ENCODE measurements at regions not wholly inside any gene's neighbourhood (a gene's known extent, or its start where the extent isn't known, plus 50 kb on each side); places are given as distances from the start of the nearest gene placed in this dataset.
"Not testable (repeated sequence)": the region's sequence is repeated elsewhere in the genome, so short reads cannot be mapped to it uniquely, and the experiment has no call there.

DNA sequence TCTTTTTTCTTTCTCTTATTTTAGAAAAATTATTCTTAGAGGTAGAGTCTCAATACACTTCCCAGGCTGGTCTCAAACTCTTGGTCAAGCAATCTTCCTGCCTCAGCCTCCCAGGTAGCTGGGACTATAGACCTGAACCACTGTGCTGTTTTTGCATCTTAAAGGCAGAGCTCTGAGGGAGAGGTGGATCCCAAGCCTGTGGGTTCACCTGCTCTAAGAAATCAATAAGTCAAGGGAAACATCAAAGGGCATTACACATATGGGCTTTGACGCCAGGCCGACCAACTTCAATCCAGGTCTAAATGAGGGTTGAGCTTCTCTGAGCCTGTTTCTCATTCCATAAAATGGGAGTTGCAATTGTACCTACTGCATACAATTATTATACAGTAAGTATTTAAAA lies 223.9 kb downstream of the LY86 start:
- DNase-seq (ENCODE audit: low spot score) = no peak

DNA sequence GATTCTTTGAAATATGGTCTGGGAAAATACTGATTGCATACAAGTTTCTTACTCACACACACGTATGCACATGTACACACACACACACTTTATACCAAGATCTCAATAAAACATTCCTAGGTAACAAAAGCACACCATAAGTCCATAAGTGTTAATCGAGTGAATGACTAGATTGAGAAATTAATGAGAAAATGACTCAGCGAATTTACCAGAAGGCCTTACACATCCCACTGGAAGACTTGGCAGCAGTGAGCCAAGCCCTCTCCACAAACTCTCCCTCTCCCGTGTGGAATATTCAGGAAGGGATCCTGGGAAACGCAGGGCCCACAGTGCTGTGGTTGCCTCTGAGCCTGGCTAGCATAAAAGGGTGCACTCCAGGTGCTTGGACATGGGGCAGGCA lies 227.2 kb downstream of the LY86 start:
- DNase-seq (ENCODE audit: low spot score) = no peak

DNA sequence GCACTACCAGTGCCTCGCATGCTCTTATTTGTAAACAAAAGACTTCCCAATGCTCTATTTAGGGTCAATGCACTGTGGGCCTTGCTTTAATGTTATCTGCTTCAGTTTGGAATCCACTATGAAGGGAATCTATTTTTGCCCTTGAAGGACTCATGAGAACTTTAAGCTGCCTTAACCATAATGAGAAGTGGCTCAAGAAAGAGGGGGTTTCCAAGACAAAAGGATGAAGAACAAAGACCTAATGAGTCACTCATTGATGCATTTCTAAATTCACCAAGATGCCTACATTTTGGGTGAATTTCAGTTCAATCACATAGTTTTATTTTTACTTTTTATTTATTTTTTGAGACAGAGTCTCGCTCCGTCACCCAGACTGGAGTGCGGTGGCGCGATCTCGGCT lies 228.2 kb downstream of the LY86 start:
- DNase-seq (ENCODE audit: low spot score) = no peak

DNA sequence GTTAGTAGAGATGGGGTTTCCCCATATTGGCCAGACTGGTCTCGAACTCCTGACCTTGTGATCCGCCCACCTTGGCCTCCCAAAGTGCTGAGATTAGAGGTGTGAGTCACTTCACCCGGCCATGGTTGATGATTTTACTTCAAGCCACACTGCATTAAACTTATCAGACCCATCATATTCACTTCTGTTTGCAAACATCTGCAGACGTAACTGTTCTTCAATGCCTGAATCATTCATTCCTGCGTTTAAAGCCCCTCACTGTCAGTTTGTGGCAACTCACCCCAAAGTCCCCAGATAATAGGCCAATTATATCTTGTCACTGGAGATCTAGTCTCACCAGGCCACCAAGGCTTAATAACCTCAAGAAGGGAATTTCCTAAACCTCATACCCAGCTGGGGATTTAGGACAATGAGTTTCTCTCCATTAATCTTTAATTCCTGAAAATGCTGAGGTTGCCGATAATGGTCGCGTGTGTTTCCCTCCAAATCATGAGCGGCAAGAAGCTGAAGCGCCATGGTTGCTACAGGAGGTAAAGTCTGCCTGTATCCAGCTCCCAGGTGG lies 229.6 kb downstream of the LY86 start:
- DNase-seq (ENCODE audit: low spot score) = no peak

DNA sequence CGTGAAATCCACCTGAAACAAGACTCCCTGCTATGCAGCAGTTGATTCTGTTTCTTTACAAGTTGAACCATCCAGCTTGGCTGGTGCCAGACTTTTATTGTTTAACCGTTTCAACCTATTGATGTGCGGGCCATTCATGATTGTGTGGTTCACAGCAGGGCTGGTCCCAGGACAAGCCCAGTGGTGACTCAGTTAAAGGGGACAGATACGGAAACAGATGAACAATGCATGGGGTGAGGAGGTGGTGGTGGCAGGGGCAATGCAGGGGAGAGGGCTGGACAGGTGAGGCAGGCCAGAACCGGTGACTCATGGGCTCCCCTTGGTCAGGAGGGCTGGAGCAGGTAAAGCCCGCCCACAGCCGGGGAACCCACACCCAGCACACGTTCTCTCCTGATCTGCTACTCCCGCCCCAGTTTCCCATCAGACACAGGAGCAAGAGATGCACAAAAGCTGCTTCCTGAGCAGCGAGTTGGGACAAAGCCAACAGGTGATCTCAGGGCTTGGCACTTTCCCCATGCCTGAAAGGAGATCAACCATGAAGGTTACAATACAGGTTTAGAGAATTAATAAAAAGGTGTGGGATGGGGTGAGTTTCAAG lies 232.2 kb downstream of the LY86 start:
- no peak for DNase-seq (ENCODE audit: low spot score)

DNA sequence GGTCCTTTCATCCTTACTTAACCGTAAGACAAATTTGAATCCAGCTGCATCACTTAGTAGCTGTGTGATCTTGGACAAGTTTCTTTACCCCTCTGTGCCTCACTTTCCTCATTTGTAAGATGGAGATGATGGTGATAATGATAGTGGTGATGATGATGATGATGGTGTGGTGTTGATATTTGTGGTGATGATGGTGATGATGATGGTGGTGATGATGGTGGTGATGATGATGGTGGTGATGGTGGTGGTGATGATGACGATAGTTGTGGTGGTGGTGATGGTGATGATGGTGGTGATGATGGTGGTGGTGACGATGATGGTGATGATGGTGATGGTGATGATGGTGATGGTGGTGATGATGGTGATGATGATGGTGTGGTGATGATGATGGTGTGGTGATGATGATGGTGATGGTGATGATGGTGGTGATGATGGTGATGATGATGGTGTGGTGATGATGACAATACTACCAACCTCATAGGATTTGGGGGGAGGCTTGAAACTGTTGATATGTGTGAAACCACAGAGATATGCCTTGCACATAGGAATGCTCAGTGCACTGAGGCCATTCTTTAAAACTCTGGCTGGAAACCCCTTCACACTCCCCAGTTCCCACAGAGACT lies 233.2 kb downstream of the LY86 start:
- no peak for DNase-seq (ENCODE audit: low spot score)

DNA sequence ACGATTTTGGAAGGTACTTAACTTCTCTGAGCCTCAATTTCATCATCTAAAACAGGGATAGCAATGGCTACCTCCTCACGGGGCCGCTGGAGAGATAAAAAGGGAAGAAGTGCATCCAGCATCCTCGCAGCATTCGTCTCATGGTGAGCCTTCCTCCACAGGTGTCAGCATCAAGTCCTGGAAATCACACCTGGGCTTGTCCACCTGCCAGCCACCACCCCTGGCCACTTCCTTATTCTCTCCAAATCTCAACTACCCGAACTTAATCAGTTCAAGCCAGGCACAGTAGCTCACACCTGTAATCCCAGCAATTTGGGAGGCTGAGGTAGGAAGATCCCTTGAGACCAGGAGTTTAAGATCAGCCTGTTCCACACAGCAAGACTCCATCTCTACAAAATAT lies 234.5 kb downstream of the LY86 start:
- no peak for DNase-seq (ENCODE audit: low spot score)

DNA sequence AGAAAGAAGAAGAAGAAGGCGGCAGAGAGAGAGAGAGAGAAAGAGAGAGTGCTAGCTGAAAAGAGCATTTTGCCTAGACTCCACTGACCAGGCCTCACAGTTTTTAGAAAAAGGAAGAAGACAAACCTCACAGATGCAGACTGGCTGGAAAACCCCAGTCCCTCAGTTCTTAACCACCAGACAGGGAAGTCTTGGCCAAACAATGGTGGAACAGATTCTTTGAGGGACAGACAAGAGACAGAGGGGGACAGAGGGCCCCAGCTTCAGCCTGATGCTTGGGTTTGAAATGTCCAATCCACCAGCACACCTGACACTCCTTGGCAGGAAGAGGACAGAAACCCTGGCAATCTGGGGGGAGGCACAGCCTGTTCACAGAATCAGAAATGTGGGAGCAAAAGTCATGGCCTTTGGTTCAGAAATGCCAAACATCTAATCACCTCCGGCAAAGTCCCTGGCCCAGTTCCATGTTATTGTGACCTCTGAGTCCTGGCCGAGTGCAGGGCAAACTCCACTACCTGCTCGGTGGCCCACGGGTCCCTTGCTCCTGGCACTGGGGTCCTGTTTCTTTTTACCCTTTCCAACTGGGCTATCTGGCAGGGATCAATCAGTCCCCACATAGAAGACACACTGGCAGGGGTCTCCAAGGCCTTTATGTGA lies 235.2 kb downstream of the LY86 start:
- no peak for DNase-seq (ENCODE audit: low spot score)

DNA sequence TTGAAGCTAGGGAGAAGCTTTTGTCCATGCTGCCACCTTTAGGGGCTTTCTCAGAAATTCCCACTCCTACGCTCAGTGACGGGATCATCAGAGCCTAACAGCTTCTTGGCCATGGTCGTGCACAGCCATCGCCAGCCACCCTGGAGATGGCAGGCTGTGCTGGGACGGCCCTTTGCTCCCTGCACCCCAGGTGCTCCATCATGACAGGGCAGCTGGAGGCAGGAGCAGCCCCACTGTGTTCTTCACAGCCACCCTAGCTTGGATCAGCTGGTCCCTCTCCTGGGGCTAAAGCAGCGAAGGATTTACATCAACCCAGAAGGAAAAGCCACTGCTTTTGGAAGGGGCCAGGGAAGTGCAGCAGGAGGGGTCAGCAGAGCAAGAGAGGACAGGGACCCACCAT lies 235.9 kb downstream of the LY86 start:
- no peak for DNase-seq (ENCODE audit: low spot score)

DNA sequence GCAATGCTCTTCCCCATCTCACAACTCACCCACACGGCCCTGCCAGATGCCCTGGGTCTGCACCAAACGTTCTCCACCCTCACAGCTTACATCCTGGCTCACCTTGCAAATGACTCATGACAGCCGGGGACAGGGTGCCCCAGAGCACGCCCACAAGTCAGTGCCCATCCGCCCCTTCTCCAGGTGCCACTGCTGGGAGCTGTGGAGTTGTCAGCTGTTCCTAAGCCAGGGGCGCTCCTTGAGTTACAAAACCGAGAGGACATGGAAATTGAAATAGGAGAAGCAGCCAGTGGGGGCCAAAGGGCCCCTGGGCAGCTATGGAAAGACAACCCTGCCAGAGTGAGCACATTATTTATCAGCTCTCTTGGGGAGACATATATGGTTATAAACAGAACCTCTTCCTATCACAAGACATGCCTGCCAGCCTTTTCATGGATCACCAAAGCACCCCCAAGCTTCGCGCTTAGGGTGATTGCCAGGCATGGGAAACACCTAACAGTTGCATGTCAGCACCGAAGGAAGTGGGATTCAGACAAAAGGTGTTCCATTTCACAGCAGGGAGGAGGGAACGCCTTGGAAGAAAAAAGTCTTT lies 236.8 kb downstream of the LY86 start:
- no peak for DNase-seq (ENCODE audit: low spot score)

DNA sequence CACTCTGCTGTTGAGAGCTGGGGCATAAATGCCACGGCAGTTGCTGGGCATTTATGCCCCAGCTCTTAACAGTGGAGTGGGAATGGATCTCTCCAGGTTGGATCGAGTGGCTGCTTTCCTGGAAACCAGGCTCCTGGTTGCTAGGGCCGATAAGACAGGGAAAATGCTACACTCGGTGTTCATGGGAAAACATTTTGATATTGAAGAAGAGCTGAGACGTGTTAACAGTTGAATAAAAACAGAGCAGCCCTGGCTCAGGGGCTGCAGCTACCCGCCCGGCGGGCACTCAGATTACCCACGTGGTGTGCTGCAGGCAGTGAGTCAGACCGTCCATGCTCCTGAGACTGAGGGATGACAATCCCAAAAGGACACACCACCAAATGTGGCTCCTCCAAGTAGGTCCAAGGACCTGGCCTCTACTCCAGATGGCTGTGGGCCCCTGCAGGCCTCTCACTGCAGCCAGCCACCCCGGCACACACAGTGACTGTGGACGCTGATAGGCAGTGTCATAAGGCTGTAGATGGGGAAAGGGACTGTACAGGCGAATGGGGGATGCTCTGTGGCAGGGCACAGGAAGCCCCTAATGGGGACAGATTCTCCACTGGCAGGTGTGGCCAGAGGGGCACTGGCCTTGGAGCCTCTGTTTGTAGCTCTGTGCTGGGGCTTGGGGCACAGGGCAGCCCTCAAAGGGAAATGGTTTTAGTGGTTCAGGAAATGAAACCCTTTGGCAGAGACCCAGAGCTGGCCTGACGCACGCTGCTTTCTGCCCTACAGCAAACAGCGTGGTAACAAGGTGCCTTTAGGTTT lies 237.8 kb downstream of the LY86 start:
- DNase-seq (ENCODE audit: low spot score) = no peak

DNA sequence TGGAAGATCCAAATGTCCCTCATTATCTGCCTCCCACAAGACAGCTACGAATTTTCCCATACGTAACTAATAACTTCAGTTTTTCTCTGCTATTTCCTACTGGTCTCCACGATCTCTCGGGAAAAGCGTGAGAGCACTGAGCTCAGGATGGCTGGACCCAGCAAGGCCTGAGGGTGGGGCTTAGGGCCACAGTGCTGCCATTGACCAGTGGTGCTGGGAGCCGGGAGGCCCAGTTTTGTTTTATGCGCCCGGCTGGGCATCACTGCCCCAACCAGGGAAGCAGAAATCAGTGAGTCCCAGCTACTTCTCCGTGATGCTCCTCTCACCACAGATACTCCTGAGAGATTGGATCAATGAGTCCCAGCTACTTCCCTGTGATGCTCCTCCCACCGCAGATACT lies 238.4 kb downstream of the LY86 start:
- DNase-seq (ENCODE audit: low spot score) = no peak

DNA sequence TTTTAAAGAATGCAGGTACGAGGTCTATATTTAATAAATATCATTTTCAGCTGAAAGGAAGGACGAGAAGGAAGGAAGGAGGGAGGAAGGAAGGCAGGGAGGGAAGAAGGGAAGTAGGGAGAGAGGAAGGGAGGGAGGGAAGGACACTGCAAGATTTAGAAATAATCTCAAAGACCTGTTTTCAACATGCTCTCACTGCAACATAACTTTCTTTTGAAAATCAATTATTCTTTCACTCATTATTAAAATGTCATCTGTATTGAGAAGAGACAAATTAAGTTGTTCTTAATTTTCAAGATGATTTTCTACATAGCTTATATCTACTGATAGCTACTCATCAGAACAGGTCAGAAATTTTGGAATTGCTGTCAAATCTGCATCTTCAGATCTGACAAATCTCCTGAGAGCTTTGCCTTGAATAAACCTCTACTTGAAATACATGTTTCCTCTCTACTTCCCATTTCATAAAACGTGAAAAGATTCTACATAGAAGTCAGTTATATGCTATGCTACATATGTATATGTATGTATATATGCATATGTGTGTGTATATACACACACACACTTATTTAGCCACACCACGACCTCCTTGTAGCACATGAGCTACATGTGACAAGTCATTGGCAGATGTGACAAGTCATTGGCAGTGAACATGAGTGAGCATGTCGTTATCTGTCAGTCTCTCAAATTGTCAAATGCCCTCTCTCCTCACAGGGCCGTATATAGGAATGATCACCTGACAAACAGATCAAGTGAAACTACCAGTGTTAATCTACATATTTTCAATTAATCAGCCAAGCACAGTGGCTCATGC lies 241.6 kb downstream of the LY86 start:
- peak; percentile 58 for DNase-seq (ENCODE audit: low spot score)

DNA sequence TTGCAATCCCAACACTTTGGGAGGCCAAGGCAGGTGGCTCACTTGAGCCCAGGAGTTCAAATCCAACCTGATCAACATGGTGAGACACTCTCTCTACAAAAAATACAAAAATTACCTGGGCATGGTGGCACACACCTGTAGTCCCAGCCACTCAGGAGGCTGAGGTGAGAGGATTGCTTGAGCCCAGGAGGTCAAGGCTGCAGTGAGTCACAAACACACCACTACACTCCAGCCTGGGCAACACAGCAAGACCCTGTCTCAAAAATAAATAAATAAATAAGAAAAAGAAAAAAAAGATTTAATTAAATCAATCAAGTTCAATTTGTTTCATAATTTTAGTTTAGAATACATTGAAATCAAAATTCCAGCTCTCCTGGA lies 242.2 kb downstream of the LY86 start:
- not testable (repeated sequence) for DNase-seq (ENCODE audit: low spot score)

DNA sequence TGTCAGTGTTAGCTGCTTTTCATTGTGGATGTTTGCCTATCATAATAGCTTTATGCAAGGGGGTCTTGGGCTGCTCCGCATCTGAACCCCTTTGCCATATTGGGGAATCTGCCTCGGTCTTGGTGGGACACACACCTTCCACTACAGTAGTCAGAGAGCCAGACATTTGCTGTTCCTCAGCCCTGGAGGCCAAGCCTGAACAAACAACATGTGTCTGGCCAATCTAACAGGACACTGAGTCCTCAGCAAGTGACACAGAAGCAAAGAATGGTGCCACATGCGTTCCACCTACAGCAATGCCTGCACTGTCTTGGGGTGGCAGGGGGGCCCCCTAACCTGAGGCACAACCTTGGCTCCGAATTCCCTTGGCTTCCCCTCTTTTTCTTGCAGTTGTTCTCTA lies 243.9 kb downstream of the LY86 start:
- DNase-seq (ENCODE audit: low spot score) = no peak

DNA sequence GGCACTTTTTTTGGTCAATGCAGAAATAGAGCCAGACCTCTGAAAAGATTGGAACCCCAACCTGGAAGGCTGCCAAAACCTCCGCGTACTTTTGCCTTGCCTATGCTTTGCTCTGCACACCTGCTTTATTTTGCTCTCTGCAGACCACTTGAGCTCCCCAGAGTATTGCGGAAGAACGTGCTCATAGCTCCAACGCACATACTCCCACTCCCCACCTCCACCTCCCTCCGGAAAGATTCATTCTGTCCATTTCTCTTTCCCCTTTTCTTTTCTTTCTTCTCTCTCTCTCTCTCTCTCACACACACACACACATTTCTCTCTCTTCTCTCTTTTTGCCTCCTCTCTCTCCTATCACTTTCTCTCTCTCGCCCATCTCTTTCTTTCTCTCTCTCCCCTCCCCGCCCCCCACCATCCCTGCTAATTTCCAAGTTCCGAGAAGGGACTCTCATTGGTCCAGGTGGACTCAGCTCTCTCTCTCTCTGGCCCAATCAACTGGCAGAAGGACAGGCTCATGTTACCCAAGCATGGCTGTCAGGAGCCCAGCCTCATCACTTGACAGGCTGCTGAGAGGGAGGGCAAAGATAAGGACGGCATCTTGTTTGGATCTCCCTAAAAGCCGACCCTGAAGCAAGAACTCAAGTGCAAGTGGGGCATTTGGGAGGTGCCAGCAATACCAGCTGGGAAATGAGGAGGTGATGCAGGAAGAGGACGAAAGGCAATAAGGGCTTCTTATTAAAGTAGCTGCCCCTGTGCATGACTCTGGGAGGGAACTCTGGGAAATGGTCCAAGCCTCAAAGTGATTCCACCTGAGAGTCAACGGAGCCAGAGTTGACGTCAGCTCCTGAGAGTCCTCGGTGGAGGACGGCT lies 246.1 kb downstream of the LY86 start:
- no peak for DNase-seq (ENCODE audit: low spot score)

DNA sequence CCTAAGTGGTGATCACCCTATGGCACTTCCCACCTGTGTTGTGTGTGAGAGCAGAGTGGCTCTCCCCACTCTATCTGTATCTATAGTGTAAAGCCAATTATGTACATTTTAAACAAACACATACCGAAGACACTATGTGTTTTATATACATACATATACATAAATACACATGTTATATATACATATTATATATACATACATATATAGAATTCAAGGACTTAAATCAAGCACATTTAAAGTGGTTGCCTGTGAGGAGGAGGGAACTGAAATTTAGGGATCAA lies 246.6 kb downstream of the LY86 start:
- no peak for DNase-seq (ENCODE audit: low spot score)

DNA sequence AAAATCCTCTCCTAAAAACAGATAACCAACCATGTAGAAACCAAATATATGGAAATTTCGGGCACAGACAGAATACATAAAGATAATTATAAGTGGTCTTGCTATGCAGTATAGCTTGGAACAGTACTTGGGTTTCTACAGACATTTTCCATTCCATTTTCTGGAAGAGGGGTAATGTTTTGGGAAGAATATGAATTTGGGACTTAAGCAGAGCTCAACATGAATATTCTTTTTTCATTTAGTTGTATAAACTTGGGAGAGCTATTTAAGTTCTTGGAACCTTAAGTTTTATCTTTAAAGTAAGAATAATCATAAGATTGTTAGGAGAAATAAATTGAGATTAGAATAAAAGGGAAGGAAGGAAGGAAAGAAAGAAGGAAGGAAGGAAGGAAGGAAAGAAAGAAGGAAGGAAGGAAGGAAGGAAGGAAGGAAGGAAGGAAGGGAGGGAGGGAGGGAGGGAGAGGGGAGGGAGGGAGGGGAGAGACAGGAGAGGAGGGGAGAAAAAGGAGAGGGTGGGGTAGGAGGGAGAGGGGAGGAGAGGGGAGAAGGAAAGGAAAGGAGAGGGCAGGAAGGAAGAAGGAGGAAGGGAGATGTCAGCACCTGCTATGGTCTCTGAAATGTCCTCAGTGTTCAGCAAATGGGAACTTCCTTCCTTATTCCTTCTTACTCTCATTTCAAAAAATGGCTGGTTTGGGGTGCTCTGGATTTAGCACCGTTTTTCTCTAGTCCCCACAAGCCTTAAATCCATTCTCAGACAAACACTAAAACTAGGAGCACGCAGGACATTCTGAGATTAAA lies 248.3 kb downstream of the LY86 start:
- DNase-seq (ENCODE audit: low spot score) = no peak

DNA sequence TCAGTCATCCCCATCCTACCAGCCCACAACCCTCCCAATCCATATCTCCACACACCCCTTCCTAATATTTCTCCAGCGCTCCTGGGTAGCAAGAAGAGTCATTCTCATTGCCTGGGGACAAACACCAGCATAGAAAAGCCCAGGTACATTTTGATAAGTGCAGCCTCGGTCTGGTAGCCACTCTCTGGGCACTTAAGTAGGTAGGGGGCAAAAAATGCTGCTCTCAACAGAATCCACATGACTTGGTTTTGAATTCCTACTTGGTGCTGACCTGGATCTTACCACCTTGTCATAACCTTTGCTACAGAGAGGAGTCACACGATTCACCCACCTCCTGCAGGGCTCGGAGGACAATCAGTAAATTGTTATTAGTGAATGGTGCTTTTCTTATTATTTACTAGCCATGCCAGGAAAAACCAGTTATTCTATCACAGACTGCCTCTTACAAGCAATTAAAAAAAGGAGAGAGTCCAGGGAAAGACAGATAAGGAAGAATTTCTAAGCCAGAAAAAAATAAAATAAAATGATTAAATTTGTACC lies 249.1 kb downstream of the LY86 start:
- DNase-seq (ENCODE audit: low spot score) = no peak
